ENCODE measurements at regions not wholly inside any gene's neighbourhood (a gene's known extent, or its start where the extent isn't known, plus 50 kb on each side); places are given as distances from the start of the nearest gene placed in this dataset.

GRCh38 chr2:14180333-14180732 is 452.2 kb upstream of the LRATD1 start:
- in situ Hi-C loops (cut with HindIII; ENCODE audit: low sequenced_read_pairs), result no loop called here
- DNase-seq (ENCODE audit: low read depth), result no peak
- no peak overlapping the region for H3K4me3 ChIP-seq (ENCODE audit: low read depth, low read length)
- no peak for TF ChIP-seq CTCF (IDR thresholded peaks at IDR 0.05; ENCODE audit: low read depth, low read length, missing control alignments)

GRCh38 chr2:14182227-14182946 is 450.1 kb upstream of the LRATD1 start:
- TF ChIP-seq CTCF (IDR thresholded peaks at IDR 0.05; ENCODE audit: low read depth, low read length, missing control alignments), result no peak
- in situ Hi-C loops (cut with HindIII; ENCODE audit: low sequenced_read_pairs), result no loop called here
- no peak overlapping the region for H3K4me3 ChIP-seq (ENCODE audit: low read depth, low read length)
- no peak for DNase-seq (ENCODE audit: low read depth)

GRCh38 chr2:14185906-14186305 is 446.6 kb upstream of the LRATD1 start:
- no peak overlapping the region for H3K4me3 ChIP-seq (ENCODE audit: low read depth, low read length)
- no peak for TF ChIP-seq CTCF (IDR thresholded peaks at IDR 0.05; ENCODE audit: low read depth, low read length, missing control alignments)
- in situ Hi-C loops (cut with HindIII; ENCODE audit: low sequenced_read_pairs), result no loop called here
- no peak for DNase-seq (ENCODE audit: low read depth)

GRCh38 chr2:14188446-14188845 is 444.1 kb upstream of the LRATD1 start:
- DNase-seq (ENCODE audit: low read depth), result no peak
- no peak for TF ChIP-seq CTCF (IDR thresholded peaks at IDR 0.05; ENCODE audit: low read depth, low read length, missing control alignments)
- in situ Hi-C loops (cut with HindIII; ENCODE audit: low sequenced_read_pairs), result no loop called here
- no peak overlapping the region for H3K4me3 ChIP-seq (ENCODE audit: low read depth, low read length)

GRCh38 chr2:14189929-14190328 is 442.6 kb upstream of the LRATD1 start:
- TF ChIP-seq CTCF (IDR thresholded peaks at IDR 0.05; ENCODE audit: low read depth, low read length, missing control alignments), result no peak
- in situ Hi-C loops (cut with HindIII; ENCODE audit: low sequenced_read_pairs), result no loop called here
- no peak overlapping the region for H3K4me3 ChIP-seq (ENCODE audit: low read depth, low read length)
- DNase-seq (ENCODE audit: low read depth), result peak; percentile 1

GRCh38 chr2:14194233-14194632 is 438.3 kb upstream of the LRATD1 start:
- no peak for TF ChIP-seq CTCF (IDR thresholded peaks at IDR 0.05; ENCODE audit: low read depth, low read length, missing control alignments)
- H3K4me3 ChIP-seq (ENCODE audit: low read depth, low read length), result no peak overlapping the region
- in situ Hi-C loops (cut with HindIII; ENCODE audit: low sequenced_read_pairs), result no loop called here
- DNase-seq (ENCODE audit: low read depth), result no peak

Data from astrocyte of the cerebellum (primary cell).